ENCODE measurements at regions not wholly inside any gene's neighbourhood (a gene's known extent, or its start where the extent isn't known, plus 50 kb on each side); places are given as distances from the start of the nearest gene placed in this dataset.

DNA sequence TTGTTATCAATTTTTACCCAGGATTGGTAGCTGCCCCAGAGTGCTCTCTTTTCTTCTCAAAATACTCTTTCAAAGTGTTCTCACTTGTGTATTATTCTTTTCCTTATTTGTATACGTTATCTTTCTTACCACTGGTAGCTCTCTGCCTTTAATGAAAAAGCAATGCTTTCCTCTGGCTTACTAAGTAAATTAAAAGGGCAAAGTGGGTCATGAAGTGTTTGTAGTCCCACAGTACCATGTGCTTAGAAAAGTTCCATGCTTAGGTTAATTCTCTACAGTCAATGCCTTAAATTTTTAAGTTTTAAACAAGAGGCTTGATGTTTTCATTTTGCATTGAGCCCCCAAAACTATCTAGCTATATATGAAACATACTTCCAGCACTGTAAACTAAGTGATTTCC lies 300.2 kb downstream of the ASXL3 start:
- TF ChIP-seq PPARA (CRISPR knock-in tag; IDR thresholded peaks at IDR 0.05; ENCODE audit: borderline replicate concordance) (no peak), ESRRG (CRISPR knock-in tag; IDR thresholded peaks at IDR 0.05) (no peak), ZNF565 (CRISPR knock-in tag; conservative IDR thresholded peaks at IDR 0.05; ENCODE audit: low read depth) (no peak), ZNF70 (CRISPR knock-in tag; IDR thresholded peaks at IDR 0.05) (no peak), GLIS3 (CRISPR knock-in tag; IDR thresholded peaks at IDR 0.05) (no peak), CSDC2 (CRISPR knock-in tag; IDR thresholded peaks at IDR 0.05) (no peak), PATZ1 (CRISPR knock-in tag; IDR thresholded peaks at IDR 0.05; ENCODE audit: borderline replicate concordance) (no peak), TCF4 (CRISPR knock-in tag; IDR thresholded peaks at IDR 0.05; ENCODE audit: borderline replicate concordance) (no peak), RARB (CRISPR knock-in tag; IDR thresholded peaks at IDR 0.05) (no peak)

All from SK-N-SH treated with all-trans-retinoic acid at 6 μM for 48 hours (cell line).